Peyer's patch (tissue), 4 donors: ENCODE measurements at regions not wholly inside any gene's neighbourhood (a gene's known extent, or its start where the extent isn't known, plus 50 kb on each side); places are given as distances from the start of the nearest gene placed in this dataset.

Experiments
- DNase-seq, 3 donors: peaks; one replicate each; pipeline ENCODE4 v3.0.0-alpha.2; 2017 to 2019
- H3K27ac ChIP-seq, 4 donors: fragments of 200-600 bp; sonication (generic); one replicate each; pipeline ENCODE4 v1.5.1; 2016 to 2019
- H3K27me3 ChIP-seq, 2 donors: fragments of 200-600 bp; sonication (generic); one replicate each; pipeline ENCODE4 v1.5.1; 2019
- H3K36me3 ChIP-seq, 3 donors: fragments of 200-600 bp; sonication (generic); one replicate each; pipeline ENCODE4 v1.5.1; 2016 to 2019
- H3K4me1 ChIP-seq, 4 donors: fragments of 200-600 bp; sonication (generic); one replicate each; pipeline ENCODE4 v1.5.1; 2016 to 2019
- H3K4me3 ChIP-seq, 4 donors: fragments of 200-600 bp; sonication (generic); 1 replicate in 3 of 4; 2 replicates in 1 of 4; pipeline ENCODE4 v1.5.1; 2016 to 2019; ENCODE audit warnings: mild to moderate bottlenecking in 1 of 4
- H3K9me3 ChIP-seq, 4 donors: fragments of 200-600 bp; sonication (generic); one replicate each; pipeline ENCODE4 v1.5.1; 2016 to 2019; ENCODE audit warnings: mild to moderate bottlenecking in 1 of 4
- POLR2A ChIP-seq, 2 donors: fragments of 450-650 bp; IDR thresholded peaks; one replicate each; pipeline ENCODE4 v1.5.1; 2017; ENCODE audit warnings: antibody characterized with exemption in 2 of 2, mild to moderate bottlenecking in 2 of 2, moderate library complexity in 2 of 2
- TF ChIP-seq, protein P1 (sequence below), 6 experiments: fragments of 450-650 bp in 4 of 6; fragments of 200-600 bp in 2 of 6; sonication (generic) in 1 of 6; IDR thresholded peaks; one replicate each; pipeline ENCODE4 v1.5.1; 2017 to 2019; ENCODE audit warnings: antibody characterized with exemption in 6 of 6, mild to moderate bottlenecking in 3 of 6, moderate library complexity in 1 of 6

DNA sequence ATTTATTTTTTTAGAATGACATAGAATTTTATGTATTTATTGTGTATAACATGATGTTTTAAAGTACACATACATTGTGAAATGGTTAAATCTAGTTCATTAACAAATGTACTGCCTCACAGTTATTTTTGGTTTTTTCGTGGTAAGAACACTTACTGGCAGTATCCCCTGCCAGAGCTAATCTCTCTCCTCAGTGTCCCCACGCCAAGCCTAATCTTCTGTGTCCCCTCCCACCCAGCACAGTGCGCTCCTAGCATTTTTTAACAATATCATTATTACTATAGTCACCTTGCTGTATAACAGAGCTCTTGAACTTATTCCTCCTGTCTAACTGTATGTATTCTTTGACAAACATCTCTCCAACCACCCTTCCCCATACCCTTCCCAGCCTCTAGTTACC is 333.2 kb downstream of the GABRB3 start:
- no peaks in the 10 kb centered on the region for H3K27me3 ChIP-seq

DNA sequence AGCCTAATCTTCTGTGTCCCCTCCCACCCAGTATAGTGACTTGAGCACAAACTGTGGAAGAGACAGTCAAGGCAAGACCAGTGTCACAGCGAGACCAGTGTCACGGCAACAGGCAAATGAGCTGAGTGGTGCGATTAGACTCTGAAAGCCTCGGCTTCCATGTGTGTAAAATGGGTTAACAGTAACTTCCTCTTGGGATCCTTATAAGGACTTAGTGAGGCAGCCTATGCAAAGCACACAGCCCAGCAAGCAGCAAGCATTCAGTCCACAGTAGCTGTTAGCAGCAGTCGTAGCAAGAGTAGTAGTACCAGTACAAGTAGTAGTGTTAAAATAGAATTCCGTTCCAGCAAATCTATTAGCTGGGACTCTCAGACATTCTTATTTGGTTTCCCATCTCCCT is 334.1 kb downstream of the GABRB3 start:
- Histone ChIP-seq H3K4me3 (no peak overlapping the region), H3K27ac (no peak overlapping the region), H3K9me3 (peaks cover 0 to 3% (median 0%) of the 10 kb centered on the region in 4 donors), H3K4me1 (no peaks in the 10 kb centered on the region), H3K27me3 (no peaks in the 10 kb centered on the region), H3K36me3 (no peaks in the 10 kb centered on the region)
- TF ChIP-seq POLR2A (IDR thresholded peaks at IDR 0.05), result no peak
- TF ChIP-seq, protein P1, sequence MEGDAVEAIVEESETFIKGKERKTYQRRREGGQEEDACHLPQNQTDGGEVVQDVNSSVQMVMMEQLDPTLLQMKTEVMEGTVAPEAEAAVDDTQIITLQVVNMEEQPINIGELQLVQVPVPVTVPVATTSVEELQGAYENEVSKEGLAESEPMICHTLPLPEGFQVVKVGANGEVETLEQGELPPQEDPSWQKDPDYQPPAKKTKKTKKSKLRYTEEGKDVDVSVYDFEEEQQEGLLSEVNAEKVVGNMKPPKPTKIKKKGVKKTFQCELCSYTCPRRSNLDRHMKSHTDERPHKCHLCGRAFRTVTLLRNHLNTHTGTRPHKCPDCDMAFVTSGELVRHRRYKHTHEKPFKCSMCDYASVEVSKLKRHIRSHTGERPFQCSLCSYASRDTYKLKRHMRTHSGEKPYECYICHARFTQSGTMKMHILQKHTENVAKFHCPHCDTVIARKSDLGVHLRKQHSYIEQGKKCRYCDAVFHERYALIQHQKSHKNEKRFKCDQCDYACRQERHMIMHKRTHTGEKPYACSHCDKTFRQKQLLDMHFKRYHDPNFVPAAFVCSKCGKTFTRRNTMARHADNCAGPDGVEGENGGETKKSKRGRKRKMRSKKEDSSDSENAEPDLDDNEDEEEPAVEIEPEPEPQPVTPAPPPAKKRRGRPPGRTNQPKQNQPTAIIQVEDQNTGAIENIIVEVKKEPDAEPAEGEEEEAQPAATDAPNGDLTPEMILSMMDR (IDR thresholded peaks at IDR 0.05), result no peak
- no peak for DNase-seq

More for the DNA sequence above, 333.2 kb downstream of the GABRB3 start:
- no peak for DNase-seq
- Histone ChIP-seq H3K36me3 (no peaks in the 10 kb centered on the region), H3K27ac (no peak overlapping the region), H3K4me1 (no peaks in the 10 kb centered on the region), H3K4me3 (no peak overlapping the region), H3K9me3 (peaks cover 0 to 3% (median 0%) of the 10 kb centered on the region in 4 donors)
- TF ChIP-seq POLR2A (IDR thresholded peaks at IDR 0.05), result no peak
- TF ChIP-seq, protein P1 (IDR thresholded peaks at IDR 0.05), result no peak

DNA sequence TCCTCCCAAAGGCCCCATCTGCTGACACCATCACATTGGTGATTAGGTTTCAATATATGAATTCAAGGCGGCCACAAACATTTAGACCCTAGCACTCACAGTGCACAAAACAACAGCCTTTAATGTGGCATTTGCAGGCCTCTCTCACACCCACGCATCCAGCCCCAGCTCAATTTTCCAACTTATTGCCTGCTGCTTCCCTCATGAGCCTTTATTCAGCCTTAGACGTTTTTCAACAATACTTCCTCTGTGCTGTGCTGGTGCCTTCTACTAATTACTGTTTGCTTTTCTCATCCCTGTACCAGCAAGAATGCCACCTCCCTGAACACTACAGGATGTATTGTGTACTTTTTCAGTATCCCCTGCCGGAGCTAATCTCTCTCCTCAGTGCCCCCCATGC is 334.6 kb downstream of the GABRB3 start:
- no peak for DNase-seq
- no peaks in the 10 kb centered on the region for H3K9me3 ChIP-seq
- H3K4me1 ChIP-seq, result no peaks in the 10 kb centered on the region
- H3K27ac ChIP-seq, result no peak overlapping the region
- H3K4me3 ChIP-seq, result no peak overlapping the region
- no peak for TF ChIP-seq POLR2A (IDR thresholded peaks at IDR 0.05)
- TF ChIP-seq, protein P1 (IDR thresholded peaks at IDR 0.05), result no peak
- no peaks in the 10 kb centered on the region for H3K36me3 ChIP-seq
- H3K27me3 ChIP-seq, result no peaks in the 10 kb centered on the region

DNA sequence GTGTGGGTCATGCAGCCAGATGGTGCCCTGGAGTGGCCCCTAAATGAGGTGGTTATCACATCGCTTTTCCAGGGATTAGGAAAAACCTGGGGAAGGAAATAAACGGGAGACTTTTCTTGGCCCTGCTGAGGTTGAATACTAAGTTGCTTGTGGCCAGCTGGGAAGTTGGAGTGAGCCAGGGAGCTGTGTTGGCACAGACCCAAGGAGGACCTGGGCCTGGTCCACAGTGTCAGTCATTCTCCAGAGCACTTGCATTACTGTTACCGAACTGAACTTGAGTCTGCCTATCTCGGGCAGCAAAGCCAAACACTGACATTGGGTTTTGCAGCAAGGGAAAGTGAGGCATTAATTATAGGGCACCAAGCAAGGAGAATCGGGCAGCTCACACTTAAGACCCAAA is 339.0 kb downstream of the GABRB3 start:
- H3K9me3 ChIP-seq, result no peaks in the 10 kb centered on the region
- no peaks in the 10 kb centered on the region for H3K4me1 ChIP-seq
- no peak overlapping the region for H3K4me3 ChIP-seq
- no peak for TF ChIP-seq POLR2A (IDR thresholded peaks at IDR 0.05)
- TF ChIP-seq, protein P1 (IDR thresholded peaks at IDR 0.05), result no peak
- H3K27ac ChIP-seq, result no peak overlapping the region
- H3K36me3 ChIP-seq, result no peaks in the 10 kb centered on the region
- DNase-seq, result no peak
- H3K27me3 ChIP-seq, result no peaks in the 10 kb centered on the region

DNA sequence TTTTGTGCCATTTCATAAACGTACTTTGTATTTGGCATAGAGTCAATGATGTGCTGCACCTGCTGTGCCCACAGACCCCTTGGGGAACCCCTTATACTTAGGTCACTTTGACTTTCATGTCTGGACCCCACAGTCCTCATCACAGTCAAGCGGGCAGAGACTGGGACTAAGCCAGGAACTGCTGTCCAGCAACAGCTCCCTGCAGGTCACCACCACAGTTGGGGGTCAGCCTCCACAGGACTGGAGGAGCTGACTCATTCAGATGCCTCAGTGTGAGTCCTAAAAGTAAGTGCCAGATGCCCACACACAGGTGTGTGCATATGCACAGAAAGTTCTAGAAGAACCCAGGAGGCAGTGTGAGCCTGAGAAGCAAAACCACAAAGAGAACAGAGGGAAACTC is 339.8 kb downstream of the GABRB3 start:
- no peaks in the 10 kb centered on the region for H3K4me1 ChIP-seq
- H3K4me3 ChIP-seq, result no peak overlapping the region
- DNase-seq, result no peak
- no peaks in the 10 kb centered on the region for H3K36me3 ChIP-seq
- no peaks in the 10 kb centered on the region for H3K27me3 ChIP-seq
- TF ChIP-seq, protein P1 (IDR thresholded peaks at IDR 0.05), result no peak
- TF ChIP-seq POLR2A (IDR thresholded peaks at IDR 0.05), result no peak
- H3K9me3 ChIP-seq, result no peaks in the 10 kb centered on the region
- no peak overlapping the region for H3K27ac ChIP-seq

DNA sequence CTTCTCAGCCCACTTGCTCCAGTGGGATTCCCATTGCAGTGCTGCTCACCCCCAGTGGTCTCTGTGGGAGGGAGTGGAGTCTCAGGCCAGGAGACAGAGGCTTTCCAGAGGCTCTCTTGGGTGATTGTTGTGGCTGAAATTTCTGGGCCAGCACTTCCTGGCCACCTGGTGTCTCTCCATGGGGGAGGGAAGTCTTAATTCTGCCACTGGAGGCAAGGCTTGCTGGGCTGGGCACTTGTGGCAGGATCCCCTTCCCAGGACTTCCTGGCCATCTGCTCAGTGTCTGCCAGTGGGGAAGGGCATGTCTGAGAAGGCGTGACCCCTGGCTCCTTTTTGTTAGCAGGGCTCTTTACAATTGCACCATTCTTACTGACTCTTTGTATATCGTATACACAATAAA is 351.8 kb downstream of the GABRB3 start:
- Histone ChIP-seq H3K27me3 (no peaks in the 10 kb centered on the region), H3K4me3 (no peak overlapping the region), H3K27ac (no peak overlapping the region), H3K36me3 (no peaks in the 10 kb centered on the region), H3K9me3 (peaks cover 0 to 4% (median 0%) of the 10 kb centered on the region in 4 donors), H3K4me1 (no peaks in the 10 kb centered on the region)
- no peak for TF ChIP-seq POLR2A (IDR thresholded peaks at IDR 0.05)
- TF ChIP-seq, protein P1 (IDR thresholded peaks at IDR 0.05), result no peak
- DNase-seq, result no peak
